ENCODE measurements at regions not wholly inside any gene's neighbourhood (a gene's known extent, or its start where the extent isn't known, plus 50 kb on each side); places are given as distances from the start of the nearest gene placed in this dataset.

DNA sequence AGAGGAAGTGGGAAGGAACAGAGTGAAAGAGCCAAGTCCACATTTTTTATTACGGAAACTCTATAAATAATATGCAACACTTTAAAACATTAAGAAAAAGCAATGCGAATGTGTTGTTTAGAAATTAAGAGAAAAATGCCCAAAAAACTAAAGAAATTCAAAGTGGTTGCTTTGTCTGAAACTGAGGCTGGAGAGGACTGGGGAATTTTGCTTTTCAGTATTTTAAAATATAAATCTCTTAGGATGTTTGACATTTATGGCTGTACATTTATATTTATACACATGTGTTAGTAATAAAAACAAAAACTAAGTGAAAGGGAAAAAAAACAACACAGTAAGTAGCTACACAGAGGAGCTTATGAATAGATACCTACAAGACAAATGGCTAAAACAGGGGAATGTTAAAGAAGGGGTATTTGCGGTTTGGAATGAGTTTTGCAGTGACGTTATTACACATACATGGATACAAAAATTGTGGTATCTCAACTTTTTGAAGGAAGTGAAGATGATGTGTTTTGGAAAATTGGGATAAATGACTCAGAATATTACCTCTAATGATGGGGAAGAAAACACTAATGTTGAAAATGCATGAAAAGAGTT, 97.0 kb upstream of the DRD2 start (continued):
- TF ChIP-seq PML (IDR thresholded peaks at IDR 0.05; ENCODE audit: low read length) (no peak), MEF2A (IDR thresholded peaks at IDR 0.05; ENCODE audit: control insufficient read depth, low read depth, low read length) (no peak), ZNF592 (IDR thresholded peaks at IDR 0.05) (no peak), NFIC (IDR thresholded peaks at IDR 0.05) (no peak), FOXJ2 (tag; IDR thresholded peaks at IDR 0.05) (no peak)

GRCh38 chr11:113571531-113571930, 96.3 kb upstream of the DRD2 start:
- FAIRE-seq (no peak), DNase-seq (ENCODE audit: extremely low read depth in 1 of 4, low spot score in 3 of 4) (no peak), ATAC-seq (no peak)
- no peaks in the 10 kb centered on the region for H3K36me3 ChIP-seq (ENCODE audit: control insufficient read depth, insufficient read depth, low read length)
- WGBS (ENCODE audit: insufficient coverage, low coverage, missing lambda C conversion rate), result 28% methylated on average over 4 of the region's 4 CpGs
- no TSS peak for BruUV-seq (replicated peaks)
- CTCF ChIA-PET (ENCODE audit: low intra/inter-chr PET ratio), result no interaction called here
- in situ Hi-C loops (cut with MboI), result no loop called here
- no peak overlapping the region; the same call in 1 of the 2 replicates for H2AFZ ChIP-seq (ENCODE audit: low read depth, low read length)
- H4K20me1 ChIP-seq (replicated peaks; ENCODE audit: control insufficient read depth, insufficient read depth, low read length), result no peaks in the 10 kb centered on the region
- H3K9ac ChIP-seq (ENCODE audit: insufficient read depth in 1 of 2, low read depth in 2 of 2, low read length in 2 of 2), result no peak overlapping the region
- H3K27ac ChIP-seq (ENCODE audit: extremely low read depth, low read depth, low read length), result no peak overlapping the region
- H3K79me2 ChIP-seq (ENCODE audit: control insufficient read depth, insufficient read depth, low read length), result no peaks in the 10 kb centered on the region
- no peak overlapping the region for H3K4me2 ChIP-seq (ENCODE audit: insufficient read depth, low read length)
- H3K4me3 ChIP-seq, result no peak overlapping the region
- no peaks in the 10 kb centered on the region for H3K9me1 ChIP-seq (ENCODE audit: control insufficient read depth, insufficient read depth, low read length)
- POLR2A ChIA-PET, result interaction anchor here (0.8 kb wide), 1 partner anchor 32 kb away, joined by 3 read pairs; no protein-coding TSS in a partner anchor
- no peaks in the 10 kb centered on the region for H3K9me3 ChIP-seq (replicated peaks; ENCODE audit: control insufficient read depth, insufficient read depth, low read depth, low read length)
- intact Hi-C loops (cut with micrococcal nuclease), result no loop called here
- peaks cover 0 to 6% of the 10 kb centered on the region in 2 experiments; a peak in 2 of 5 replicates for H3K27me3 ChIP-seq (ENCODE audit: control insufficient read depth in 2 of 2, insufficient read depth in 2 of 2, low read length in 2 of 2)
- no peaks in the 10 kb centered on the region for H3K4me1 ChIP-seq (replicated peaks in 1 of 2; ENCODE audit: control insufficient read depth in 2 of 2, insufficient read depth in 2 of 2, low read length in 2 of 2)
- no peak for TF ChIP-seq PHB (CRISPR knock-in tag; IDR thresholded peaks at IDR 0.05)
- TF ChIP-seq, protein P1, sequence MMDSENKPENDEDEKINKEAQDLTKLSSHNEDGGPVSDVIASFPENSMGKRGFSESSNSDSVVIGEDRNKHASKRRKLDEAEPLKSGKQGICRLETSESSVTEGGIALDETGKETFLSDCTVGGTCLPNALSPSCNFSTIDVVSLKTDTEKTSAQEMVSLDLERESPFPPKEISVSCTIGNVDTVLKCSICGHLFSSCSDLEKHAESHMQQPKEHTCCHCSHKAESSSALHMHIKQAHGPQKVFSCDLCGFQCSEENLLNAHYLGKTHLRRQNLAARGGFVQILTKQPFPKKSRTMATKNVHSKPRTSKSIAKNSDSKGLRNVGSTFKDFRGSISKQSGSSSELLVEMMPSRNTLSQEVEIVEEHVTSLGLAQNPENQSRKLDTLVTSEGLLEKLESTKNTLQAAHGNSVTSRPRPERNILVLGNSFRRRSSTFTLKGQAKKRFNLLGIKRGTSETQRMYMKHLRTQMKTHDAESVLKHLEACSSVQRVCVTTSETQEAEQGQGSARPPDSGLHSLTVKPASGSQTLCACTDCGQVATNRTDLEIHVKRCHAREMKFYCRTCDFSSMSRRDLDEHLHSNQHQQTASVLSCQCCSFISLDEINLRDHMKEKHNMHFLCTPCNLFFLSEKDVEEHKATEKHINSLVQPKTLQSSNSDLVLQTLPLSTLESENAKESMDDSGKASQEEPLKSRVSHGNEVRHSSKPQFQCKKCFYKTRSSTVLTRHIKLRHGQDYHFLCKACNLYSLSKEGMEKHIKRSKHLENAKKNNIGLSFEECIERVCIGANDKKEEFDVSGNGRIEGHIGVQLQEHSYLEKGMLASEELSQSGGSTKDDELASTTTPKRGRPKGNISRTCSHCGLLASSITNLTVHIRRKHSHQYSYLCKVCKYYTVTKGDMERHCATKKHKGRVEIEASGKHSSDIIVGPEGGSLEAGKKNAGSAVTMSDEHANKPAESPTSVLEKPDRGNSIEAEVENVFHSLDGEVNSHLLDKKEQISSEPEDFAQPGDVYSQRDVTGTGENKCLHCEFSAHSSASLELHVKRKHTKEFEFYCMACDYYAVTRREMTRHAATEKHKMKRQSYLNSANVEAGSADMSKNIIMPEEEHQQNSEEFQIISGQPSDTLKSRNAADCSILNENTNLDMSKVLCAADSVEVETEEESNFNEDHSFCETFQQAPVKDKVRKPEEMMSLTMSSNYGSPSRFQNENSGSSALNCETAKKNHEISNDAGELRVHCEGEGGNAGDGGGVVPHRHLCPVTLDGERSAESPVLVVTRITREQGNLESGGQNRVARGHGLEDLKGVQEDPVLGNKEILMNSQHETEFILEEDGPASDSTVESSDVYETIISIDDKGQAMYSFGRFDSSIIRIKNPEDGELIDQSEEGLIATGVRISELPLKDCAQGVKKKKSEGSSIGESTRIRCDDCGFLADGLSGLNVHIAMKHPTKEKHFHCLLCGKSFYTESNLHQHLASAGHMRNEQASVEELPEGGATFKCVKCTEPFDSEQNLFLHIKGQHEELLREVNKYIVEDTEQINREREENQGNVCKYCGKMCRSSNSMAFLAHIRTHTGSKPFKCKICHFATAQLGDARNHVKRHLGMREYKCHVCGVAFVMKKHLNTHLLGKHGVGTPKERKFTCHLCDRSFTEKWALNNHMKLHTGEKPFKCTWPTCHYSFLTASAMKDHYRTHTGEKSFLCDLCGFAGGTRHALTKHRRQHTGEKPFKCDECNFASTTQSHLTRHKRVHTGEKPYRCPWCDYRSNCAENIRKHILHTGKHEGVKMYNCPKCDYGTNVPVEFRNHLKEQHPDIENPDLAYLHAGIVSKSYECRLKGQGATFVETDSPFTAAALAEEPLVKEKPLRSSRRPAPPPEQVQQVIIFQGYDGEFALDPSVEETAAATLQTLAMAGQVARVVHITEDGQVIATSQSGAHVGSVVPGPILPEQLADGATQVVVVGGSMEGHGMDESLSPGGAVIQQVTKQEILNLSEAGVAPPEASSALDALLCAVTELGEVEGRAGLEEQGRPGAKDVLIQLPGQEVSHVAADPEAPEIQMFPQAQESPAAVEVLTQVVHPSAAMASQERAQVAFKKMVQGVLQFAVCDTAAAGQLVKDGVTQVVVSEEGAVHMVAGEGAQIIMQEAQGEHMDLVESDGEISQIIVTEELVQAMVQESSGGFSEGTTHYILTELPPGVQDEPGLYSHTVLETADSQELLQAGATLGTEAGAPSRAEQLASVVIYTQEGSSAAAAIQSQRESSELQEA (IDR thresholded peaks at IDR 0.05; ENCODE audit: low read depth), result no peak
- no peak for TF ChIP-seq ZBTB1 (CRISPR knock-in tag; IDR thresholded peaks at IDR 0.05; ENCODE audit: borderline replicate concordance, low read depth)
- TF ChIP-seq PHF8 (IDR thresholded peaks at IDR 0.05; ENCODE audit: borderline replicate concordance, low read length), result no peak
- TF ChIP-seq PHTF2 (CRISPR knock-in tag; IDR thresholded peaks at IDR 0.05), result no peak

Measured in K562 (cell line).